ENCODE measurements at regions not wholly inside any gene's neighbourhood (a gene's known extent, or its start where the extent isn't known, plus 50 kb on each side); places are given as distances from the start of the nearest gene placed in this dataset.

GRCh38 chr10:9126728-9127127, 1072.2 kb downstream of the GATA3 start:
- no peak for TF ChIP-seq TCF12 (IDR thresholded peaks at IDR 0.05; ENCODE audit: low read depth)
- TF ChIP-seq REST (IDR thresholded peaks at IDR 0.05; ENCODE audit: low read depth), result no peak
- no peak for TF ChIP-seq CREB1 (IDR thresholded peaks at IDR 0.05; ENCODE audit: low read depth)
- TF ChIP-seq MAX (IDR thresholded peaks at IDR 0.05), result no peak
- TF ChIP-seq RAD21 (IDR thresholded peaks at IDR 0.05; ENCODE audit: low read depth), result no peak
- no peak for TF ChIP-seq TAF1 (IDR thresholded peaks at IDR 0.05; ENCODE audit: low read depth)
- no peak for TF ChIP-seq FOXM1 (IDR thresholded peaks at IDR 0.05; ENCODE audit: borderline replicate concordance, low read depth)
- no peak for TF ChIP-seq NFIC (IDR thresholded peaks at IDR 0.05)
- TF ChIP-seq EP300 (IDR thresholded peaks at IDR 0.05; ENCODE audit: borderline replicate concordance), result no peak
- no peak for TF ChIP-seq TEAD4 (IDR thresholded peaks at IDR 0.05)
- TF ChIP-seq CEBPB (IDR thresholded peaks at IDR 0.05), result no peak
- TF ChIP-seq USF1 (IDR thresholded peaks at IDR 0.05), result no peak

- TF ChIP-seq RAD21 (IDR thresholded peaks at IDR 0.05; ENCODE audit: low read depth), result no peak
- TF ChIP-seq REST (IDR thresholded peaks at IDR 0.05; ENCODE audit: low read depth), result no peak
- TF ChIP-seq EGR1 (IDR thresholded peaks at IDR 0.05), result no peak
- no peak for TF ChIP-seq EP300 (IDR thresholded peaks at IDR 0.05; ENCODE audit: borderline replicate concordance)
Measured at GRCh38 chr10:9137368-9137767, 1082.9 kb downstream of the GATA3 start.

GRCh38 chr10:9140373-9140772, 1085.9 kb downstream of the GATA3 start:
- TF ChIP-seq TEAD4 (IDR thresholded peaks at IDR 0.05) (no peak), CREB1 (IDR thresholded peaks at IDR 0.05; ENCODE audit: low read depth) (no peak), USF1 (IDR thresholded peaks at IDR 0.05) (no peak), NFIC (IDR thresholded peaks at IDR 0.05) (no peak), EGR1 (IDR thresholded peaks at IDR 0.05) (no peak), EP300 (IDR thresholded peaks at IDR 0.05; ENCODE audit: borderline replicate concordance) (no peak), CEBPB (IDR thresholded peaks at IDR 0.05) (no peak), MAX (IDR thresholded peaks at IDR 0.05) (no peak), TCF12 (IDR thresholded peaks at IDR 0.05; ENCODE audit: low read depth) (no peak), RAD21 (IDR thresholded peaks at IDR 0.05; ENCODE audit: low read depth) (no peak), REST (IDR thresholded peaks at IDR 0.05; ENCODE audit: low read depth) (no peak), TAF1 (IDR thresholded peaks at IDR 0.05; ENCODE audit: low read depth) (no peak), ZBTB7A (IDR thresholded peaks at IDR 0.05; ENCODE audit: low read depth) (no peak), FOXM1 (IDR thresholded peaks at IDR 0.05; ENCODE audit: borderline replicate concordance, low read depth) (no peak), YY1 (IDR thresholded peaks at IDR 0.05; ENCODE audit: low read depth) (no peak)

GRCh38 chr10:9147475-9147874, 1093.0 kb downstream of the GATA3 start:
- no peak for TF ChIP-seq CREB1 (IDR thresholded peaks at IDR 0.05; ENCODE audit: low read depth)

GRCh38 chr10:9149134-9149533, 1094.6 kb downstream of the GATA3 start:
- no peak for TF ChIP-seq EGR1 (IDR thresholded peaks at IDR 0.05)
- no peak for TF ChIP-seq NFIC (IDR thresholded peaks at IDR 0.05)
- TF ChIP-seq CREB1 (IDR thresholded peaks at IDR 0.05; ENCODE audit: low read depth), result no peak
- no peak for TF ChIP-seq CEBPB (IDR thresholded peaks at IDR 0.05)
- TF ChIP-seq USF1 (IDR thresholded peaks at IDR 0.05), result no peak
- no peak for TF ChIP-seq TEAD4 (IDR thresholded peaks at IDR 0.05)
- TF ChIP-seq YY1 (IDR thresholded peaks at IDR 0.05; ENCODE audit: low read depth), result no peak
- no peak for TF ChIP-seq EP300 (IDR thresholded peaks at IDR 0.05; ENCODE audit: borderline replicate concordance)
- no peak for TF ChIP-seq REST (IDR thresholded peaks at IDR 0.05; ENCODE audit: low read depth)
- no peak for TF ChIP-seq ZBTB7A (IDR thresholded peaks at IDR 0.05; ENCODE audit: low read depth)
- no peak for TF ChIP-seq RAD21 (IDR thresholded peaks at IDR 0.05; ENCODE audit: low read depth)
- TF ChIP-seq TAF1 (IDR thresholded peaks at IDR 0.05; ENCODE audit: low read depth), result no peak
- TF ChIP-seq MAX (IDR thresholded peaks at IDR 0.05), result no peak
- TF ChIP-seq FOXM1 (IDR thresholded peaks at IDR 0.05; ENCODE audit: borderline replicate concordance, low read depth), result no peak
- no peak for TF ChIP-seq TCF12 (IDR thresholded peaks at IDR 0.05; ENCODE audit: low read depth)
